EH (cell line): ENCODE measurements at regions not wholly inside any gene's neighbourhood (a gene's known extent, or its start where the extent isn't known, plus 50 kb on each side); places are given as distances from the start of the nearest gene placed in this dataset.
"Not testable (repeated sequence)": the region's sequence is repeated elsewhere in the genome, so short reads cannot be mapped to it uniquely, and the experiment has no call there.

Experiments used
- DNase-seq: peaks from one replicate; pipeline ENCODE4 v3.0.0-alpha.2; 2015; ENCODE audit warnings: low read depth

- DNase-seq: not testable (repeated sequence)
These were observed 56.8 kb downstream of the SCGB2B2 start for GRCh38 chr19:34620134-34620533.

- DNase-seq: no peak
These were observed 58.5 kb downstream of the SCGB2B2 start for GRCh38 chr19:34618410-34618809.

- not testable (repeated sequence) for DNase-seq
These were observed 59.0 kb downstream of the SCGB2B2 start for GRCh38 chr19:34617996-34618395.

GRCh38 chr19:34603003-34603402 is 74.0 kb downstream of the SCGB2B2 start:
- no peak for DNase-seq

GRCh38 chr19:34601071-34601470 is 75.9 kb downstream of the SCGB2B2 start:
- DNase-seq: no peak

GRCh38 chr19:34600366-34600765 is 76.6 kb downstream of the SCGB2B2 start:
- DNase-seq: no peak

GRCh38 chr19:34598217-34599155 is 78.5 kb downstream of the SCGB2B2 start:
- DNase-seq: no peak

- no peak for DNase-seq
These were observed 79.4 kb downstream of the SCGB2B2 start for GRCh38 chr19:34597596-34597995.

- DNase-seq: no peak
These were observed 80.0 kb downstream of the SCGB2B2 start for GRCh38 chr19:34596989-34597388.

GRCh38 chr19:34596115-34596514 is 80.8 kb downstream of the SCGB2B2 start:
- no peak for DNase-seq

GRCh38 chr19:34595683-34596082 is 81.3 kb downstream of the SCGB2B2 start:
- DNase-seq: no peak

- no peak for DNase-seq
These were observed 86.7 kb downstream of the SCGB2B2 start for GRCh38 chr19:34590228-34590627.

GRCh38 chr19:34589730-34590129 is 87.2 kb downstream of the SCGB2B2 start:
- no peak for DNase-seq

- no peak for DNase-seq
These were observed 88.1 kb downstream of the SCGB2B2 start for GRCh38 chr19:34588846-34589245.

GRCh38 chr19:34588249-34588648 is 88.7 kb downstream of the SCGB2B2 start:
- no peak for DNase-seq

- no peak for DNase-seq
These were observed 96.6 kb downstream of the SCGB2B2 start for GRCh38 chr19:34580408-34580807.

GRCh38 chr19:34580055-34580336 is 97.0 kb downstream of the SCGB2B2 start:
- no peak for DNase-seq

- no peak for DNase-seq
These were observed 97.5 kb downstream of the SCGB2B2 start for GRCh38 chr19:34579281-34580054.

- DNase-seq: no peak
These were observed 97.2 kb downstream of the WTIP start for GRCh38 chr19:34578751-34579150.

- no peak for DNase-seq
These were observed 96.6 kb downstream of the WTIP start for GRCh38 chr19:34578173-34578572.

GRCh38 chr19:34577531-34578101 is 96.1 kb downstream of the WTIP start:
- no peak for DNase-seq

GRCh38 chr19:34577056-34577455 is 95.5 kb downstream of the WTIP start:
- DNase-seq: no peak

GRCh38 chr19:34576292-34576691 is 94.7 kb downstream of the WTIP start:
- DNase-seq: no peak
